Peyer's patch (tissue), 4 donors: ENCODE measurements at regions not wholly inside any gene's neighbourhood (a gene's known extent, or its start where the extent isn't known, plus 50 kb on each side); places are given as distances from the start of the nearest gene placed in this dataset.

ENCODE experiments used
- CTCF ChIP-seq, 6 experiments: fragments of 450-650 bp in 4 of 6; fragments of 200-600 bp in 2 of 6; sonication (generic) in 1 of 6; IDR thresholded peaks; one replicate each; pipeline ENCODE4 v1.5.1; 2017 to 2019; ENCODE audit warnings: antibody characterized with exemption in 6 of 6, mild to moderate bottlenecking in 3 of 6, moderate library complexity in 1 of 6
- POLR2A ChIP-seq, 2 donors: fragments of 450-650 bp; IDR thresholded peaks; one replicate each; pipeline ENCODE4 v1.5.1; 2017; ENCODE audit warnings: antibody characterized with exemption in 2 of 2, mild to moderate bottlenecking in 2 of 2, moderate library complexity in 2 of 2

GRCh38 chr12:88645816-88646215 is 65.5 kb upstream of the KITLG start:
- TF ChIP-seq CTCF (IDR thresholded peaks at IDR 0.05) (no peak), POLR2A (IDR thresholded peaks at IDR 0.05) (no peak)
